ENCODE measurements at regions not wholly inside any gene's neighbourhood (a gene's known extent, or its start where the extent isn't known, plus 50 kb on each side); places are given as distances from the start of the nearest gene placed in this dataset.

- TF ChIP-seq ETS1 (IDR thresholded peaks at IDR 0.05) = no peak
Measured at GRCh38 chr2:104118889-104119288, 735.0 kb upstream of the POU3F3 start (continued).

- no peaks in the 10 kb centered on the region for H3K36me3 ChIP-seq (ENCODE audit: insufficient read depth)
- no peak overlapping the region for H3K27ac ChIP-seq (ENCODE audit: low read depth)
- Mint-ChIP-seq H3K9me3 (no peaks in the 10 kb centered on the region), H3K27me3 (ENCODE audit: insufficient read depth, low read depth, poor library complexity) (peaks cover 2% of the 10 kb centered on the region), H3K36me3 (ENCODE audit: low read depth) (no peaks in the 10 kb centered on the region), H3K27ac (no peak overlapping the region), H3K4me1 (peaks cover 24% of the 10 kb centered on the region), H3K4me3 (no peak overlapping the region)
- no peaks in the 10 kb centered on the region for H3K9me2 ChIP-seq (ENCODE audit: insufficient read depth)
- H2AFZ ChIP-seq = no peak overlapping the region
- H3K4me2 ChIP-seq = no peak overlapping the region
- no peaks in the 10 kb centered on the region for H4K20me1 ChIP-seq (replicated peaks; ENCODE audit: insufficient read depth)
- H3K79me2 ChIP-seq (replicated peaks; ENCODE audit: insufficient read depth) = no peaks in the 10 kb centered on the region
- DNase-seq (ENCODE audit: low spot score) = no peak
- TF ChIP-seq JUNB (IDR thresholded peaks at IDR 0.05; ENCODE audit: unreplicated experiment) (no peak), REST (IDR thresholded peaks at IDR 0.05; ENCODE audit: unreplicated experiment) (no peak), ETS1 (IDR thresholded peaks at IDR 0.05) (no peak), EZH2phosphoT487 (IDR thresholded peaks at IDR 0.05; ENCODE audit: unreplicated experiment) (no peak), STAT1 (IDR thresholded peaks at IDR 0.05; ENCODE audit: unreplicated experiment) (no peak), POLR2AphosphoS5 (IDR thresholded peaks at IDR 0.05; ENCODE audit: low read depth) (no peak), ZNF462 (CRISPR knock-in tag; IDR thresholded peaks at IDR 0.05) (no peak), CREB1 (CRISPR knock-in tag; IDR thresholded peaks at IDR 0.05; ENCODE audit: low read depth) (no peak)
- no peaks in the 10 kb centered on the region; the same call in 1 of the 2 replicates for H3K4me1 ChIP-seq (ENCODE audit: insufficient read depth)
- ATAC-seq = no peak
- no peak overlapping the region for H3K4me3 ChIP-seq
- H3F3A ChIP-seq (replicated peaks; ENCODE audit: low read depth) = no peaks in the 10 kb centered on the region
- no peaks in the 10 kb centered on the region for H3K27me3 ChIP-seq (ENCODE audit: insufficient read depth)
Measured at GRCh38 chr2:104120171-104120570, 733.7 kb upstream of the POU3F3 start.
